HEK293T (cell line): ENCODE measurements at regions not wholly inside any gene's neighbourhood (a gene's known extent, or its start where the extent isn't known, plus 50 kb on each side); places are given as distances from the start of the nearest gene placed in this dataset.

Experiments
- CTCF ChIA-PET: fragments of 350-600 bp; formaldehyde crosslinking; extraction: SDS; loops from one replicate; lab custom pipeline; 2021; ENCODE audit warnings: antibody characterized with exemption, inconsistent platforms; lab: Yijun Ruan, JAX
- POLR2A ChIA-PET: fragments of 350-600 bp; formaldehyde crosslinking; extraction: SDS; loops from one replicate; lab custom pipeline; 2020; ENCODE audit warnings: antibody characterized with exemption, inconsistent platforms; lab: Yijun Ruan, JAX
- DNase-seq: peaks from one replicate; pipeline ENCODE4 v3.0.0; 2012; ENCODE audit warnings: mixed read lengths; ENCODE audit errors: extremely low spot score
- ARNT ChIP-seq: fragments of 450-650 bp; IDR thresholded peaks from 2 replicates; pipeline ENCODE4 v1.6.1; 2017; ENCODE audit warnings: mild to moderate bottlenecking
- BHLHE40 ChIP-seq: fragments of 450-650 bp; IDR thresholded peaks from 2 replicates; pipeline ENCODE4 v1.6.1; 2016; ENCODE audit warnings: mild to moderate bottlenecking, moderate library complexity, borderline replicate concordance
- CTBP1 ChIP-seq: fragments of 450-650 bp; IDR thresholded peaks from 2 replicates; pipeline ENCODE4 v1.6.1; 2016; ENCODE audit warnings: borderline replicate concordance
- ELF4 ChIP-seq: fragments of 450-650 bp; IDR thresholded peaks from 2 replicates; pipeline ENCODE4 v1.6.1; 2017; ENCODE audit warnings: antibody characterized with exemption
- FOXA1 ChIP-seq: fragments of 450-650 bp; IDR thresholded peaks from 2 replicates; pipeline ENCODE4 v1.6.1; 2016; ENCODE audit warnings: mild to moderate bottlenecking
- FOXK2 ChIP-seq: fragments of 450-650 bp; IDR thresholded peaks from 2 replicates; pipeline ENCODE4 v1.6.1; 2016; ENCODE audit warnings: mild to moderate bottlenecking
- FOXM1 ChIP-seq: fragments of 450-650 bp; IDR thresholded peaks from 2 replicates; pipeline ENCODE4 v1.6.1; 2017; ENCODE audit warnings: mild to moderate bottlenecking, borderline replicate concordance
- HDGF ChIP-seq: fragments of 450-650 bp; IDR thresholded peaks from 2 replicates; pipeline ENCODE4 v1.6.1; 2017; ENCODE audit warnings: antibody characterized with exemption, borderline replicate concordance
- L3MBTL2 ChIP-seq: fragments of 450-650 bp; conservative IDR thresholded peaks from 2 replicates; pipeline ENCODE4 v1.6.1; 2016; ENCODE audit warnings: mild to moderate bottlenecking
- LEF1 ChIP-seq: fragments of 450-650 bp; IDR thresholded peaks from 2 replicates; pipeline ENCODE4 v1.6.1; 2017; ENCODE audit warnings: mild to moderate bottlenecking, borderline replicate concordance
- NFRKB ChIP-seq: fragments of 450-650 bp; IDR thresholded peaks from 2 replicates; pipeline ENCODE4 v1.6.1; 2016; ENCODE audit warnings: mild to moderate bottlenecking, moderate library complexity
- SP1 ChIP-seq: fragments of 450-650 bp; IDR thresholded peaks from 2 replicates; pipeline ENCODE4 v1.6.1; 2017
- SUZ12 ChIP-seq: fragments of 450-650 bp; IDR thresholded peaks from 2 replicates; pipeline ENCODE4 v1.6.1; 2016; ENCODE audit warnings: mild to moderate bottlenecking
- TARDBP ChIP-seq: fragments of 450-650 bp; IDR thresholded peaks from 2 replicates; pipeline ENCODE4 v1.6.1; 2016
- ZNF384 ChIP-seq: fragments of 450-650 bp; IDR thresholded peaks from 2 replicates; pipeline ENCODE4 v1.6.1; 2016
- TF ChIP-seq, protein P1 (sequence below): fragments of 450-650 bp; IDR thresholded peaks from 2 replicates; pipeline ENCODE4 v1.6.1; 2016

DNA sequence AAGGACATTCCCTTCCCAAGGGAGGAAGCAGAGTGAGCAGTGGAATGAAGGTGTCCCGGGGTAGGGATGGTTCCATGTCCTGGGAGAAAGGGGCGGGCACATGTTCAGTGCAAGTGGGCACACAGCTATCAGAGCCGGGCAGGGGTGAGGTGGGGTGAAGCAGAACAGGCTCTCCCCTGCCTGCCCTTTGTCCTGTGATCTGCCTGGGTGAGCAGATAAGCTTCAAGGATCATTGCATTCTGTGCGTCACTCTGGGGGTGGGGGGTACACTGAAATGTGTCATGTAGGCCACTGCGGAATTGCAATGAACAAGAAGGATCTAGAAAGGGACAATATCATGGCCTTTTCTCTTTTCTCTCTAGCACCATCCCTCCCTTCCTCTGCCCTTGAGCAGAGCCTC is 61.7 kb upstream of the SHB start:
- DNase-seq = no peak
- no peak for TF ChIP-seq CTBP1
- TF ChIP-seq TARDBP = no peak
- no peak for TF ChIP-seq L3MBTL2
- no peak for TF ChIP-seq NFRKB
- TF ChIP-seq, protein P1, sequence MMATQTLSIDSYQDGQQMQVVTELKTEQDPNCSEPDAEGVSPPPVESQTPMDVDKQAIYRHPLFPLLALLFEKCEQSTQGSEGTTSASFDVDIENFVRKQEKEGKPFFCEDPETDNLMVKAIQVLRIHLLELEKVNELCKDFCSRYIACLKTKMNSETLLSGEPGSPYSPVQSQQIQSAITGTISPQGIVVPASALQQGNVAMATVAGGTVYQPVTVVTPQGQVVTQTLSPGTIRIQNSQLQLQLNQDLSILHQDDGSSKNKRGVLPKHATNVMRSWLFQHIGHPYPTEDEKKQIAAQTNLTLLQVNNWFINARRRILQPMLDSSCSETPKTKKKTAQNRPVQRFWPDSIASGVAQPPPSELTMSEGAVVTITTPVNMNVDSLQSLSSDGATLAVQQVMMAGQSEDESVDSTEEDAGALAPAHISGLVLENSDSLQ = no peak
- TF ChIP-seq SUZ12 = no peak
- TF ChIP-seq SP1 = no peak
- no peak for TF ChIP-seq BHLHE40
- no peak for TF ChIP-seq ZNF384
- TF ChIP-seq HDGF = no peak
- no peak for TF ChIP-seq FOXK2
- TF ChIP-seq ARNT = no peak
- ChIA-PET POLR2A (no interaction called here), CTCF (no interaction called here)

DNA sequence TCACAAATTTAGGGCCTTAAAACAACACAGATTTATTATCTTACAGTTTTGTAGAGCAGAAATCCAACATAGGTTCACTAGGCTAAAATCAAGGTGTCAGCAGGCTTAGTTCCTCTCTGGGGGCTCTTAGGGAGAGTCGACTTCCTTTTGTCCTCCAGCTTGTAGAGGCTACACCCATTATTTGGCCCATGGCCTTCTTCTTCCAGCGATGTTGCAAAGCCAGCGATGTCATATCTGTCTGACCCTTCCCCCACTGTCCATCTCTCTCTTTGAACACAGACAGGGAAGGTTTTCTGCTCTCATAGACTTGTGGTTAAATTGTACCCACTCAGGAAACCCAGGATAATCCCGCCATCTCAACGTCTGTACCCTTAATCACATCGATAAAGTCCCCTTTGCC is 60.3 kb upstream of the SHB start:
- ChIA-PET CTCF (no interaction called here), POLR2A (no interaction called here)
- DNase-seq = no peak
- no peak for TF ChIP-seq NFRKB
- TF ChIP-seq L3MBTL2 = no peak
- TF ChIP-seq, protein P1 = no peak
- TF ChIP-seq ZNF384 = no peak
- no peak for TF ChIP-seq FOXA1
- TF ChIP-seq ARNT = no peak
- TF ChIP-seq TARDBP = no peak
- TF ChIP-seq LEF1 = no peak
- TF ChIP-seq SP1 = no peak
- no peak for TF ChIP-seq FOXM1
- no peak for TF ChIP-seq ELF4
- no peak for TF ChIP-seq CTBP1
- no peak for TF ChIP-seq SUZ12
- TF ChIP-seq HDGF = no peak
- TF ChIP-seq FOXK2 = no peak
- TF ChIP-seq BHLHE40 = no peak

DNA sequence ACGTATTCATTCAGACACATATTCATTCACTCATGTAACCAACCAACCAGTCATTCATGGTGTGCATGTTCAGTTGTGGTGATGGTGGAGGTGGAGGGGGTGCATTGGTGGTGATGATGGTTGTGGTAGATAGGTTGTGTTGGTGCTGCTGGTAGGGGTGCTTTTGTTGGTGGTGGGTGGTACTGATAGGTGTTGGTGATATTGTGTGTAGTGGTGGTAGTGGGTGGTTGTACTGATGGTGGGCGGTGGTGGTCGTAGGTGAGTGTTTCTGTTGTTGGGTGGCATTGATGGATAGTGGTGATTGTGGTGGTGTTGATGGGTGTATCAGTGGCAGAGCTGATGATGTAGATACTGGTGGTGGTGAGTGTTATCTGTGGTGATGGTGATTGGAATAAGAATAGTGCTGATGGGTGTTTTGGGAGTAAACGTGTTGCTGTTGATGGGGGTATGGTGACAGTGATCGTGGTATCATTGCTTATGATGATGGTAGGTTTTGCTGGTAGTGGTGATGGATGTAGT is 59.8 kb upstream of the SHB start:
- ChIA-PET CTCF (no interaction called here), POLR2A (no interaction called here)
- no peak for DNase-seq
- TF ChIP-seq BHLHE40 (no peak), NFRKB (no peak), SP1 (no peak), FOXA1 (no peak), SUZ12 (no peak), ZNF384 (no peak), L3MBTL2 (no peak), FOXK2 (no peak), TARDBP (no peak), ELF4 (no peak), CTBP1 (no peak), FOXM1 (no peak), LEF1 (no peak), HDGF (no peak), ARNT (no peak)
- TF ChIP-seq, protein P1 = no peak

DNA sequence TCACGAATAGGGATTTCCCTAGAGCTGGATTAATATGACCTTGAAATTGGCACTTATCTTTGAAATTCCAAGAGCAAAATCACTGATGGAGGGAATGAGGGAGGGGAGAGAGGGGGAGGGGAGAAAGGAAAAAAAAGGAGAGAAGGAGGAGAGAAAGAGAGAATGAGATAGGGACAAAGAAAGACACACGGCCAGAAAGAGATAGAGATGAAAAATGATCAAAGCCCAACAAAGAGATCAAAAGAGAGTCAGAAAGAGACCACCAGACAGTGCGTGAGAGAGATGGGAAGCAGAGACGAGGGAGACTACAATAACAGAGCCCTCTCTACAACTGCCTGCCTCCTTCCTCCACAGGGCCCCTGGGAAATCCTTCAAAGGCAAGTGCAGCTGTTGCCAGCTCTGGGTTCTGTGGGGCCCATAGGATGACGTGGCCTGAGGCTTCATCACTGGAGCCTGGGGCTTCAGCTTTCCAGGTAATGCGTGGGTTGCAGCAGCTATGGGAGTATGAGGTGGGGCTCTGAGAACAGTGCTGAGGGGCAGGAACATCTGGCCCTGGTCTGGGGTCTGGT is 58.3 kb upstream of the SHB start:
- ChIA-PET POLR2A (no interaction called here), CTCF (interaction anchor here (1.0 kb wide), 1 partner anchor 222 kb away, joined by 3 read pairs; no protein-coding TSS in a partner anchor)
- no peak for DNase-seq
- TF ChIP-seq FOXM1 (no peak), ELF4 (no peak), LEF1 (no peak), NFRKB (no peak), L3MBTL2 (no peak), TARDBP (no peak), ZNF384 (no peak), FOXA1 (no peak), BHLHE40 (no peak), ARNT (no peak), SUZ12 (no peak), HDGF (no peak)
- TF ChIP-seq, protein P1 = no peak

DNA sequence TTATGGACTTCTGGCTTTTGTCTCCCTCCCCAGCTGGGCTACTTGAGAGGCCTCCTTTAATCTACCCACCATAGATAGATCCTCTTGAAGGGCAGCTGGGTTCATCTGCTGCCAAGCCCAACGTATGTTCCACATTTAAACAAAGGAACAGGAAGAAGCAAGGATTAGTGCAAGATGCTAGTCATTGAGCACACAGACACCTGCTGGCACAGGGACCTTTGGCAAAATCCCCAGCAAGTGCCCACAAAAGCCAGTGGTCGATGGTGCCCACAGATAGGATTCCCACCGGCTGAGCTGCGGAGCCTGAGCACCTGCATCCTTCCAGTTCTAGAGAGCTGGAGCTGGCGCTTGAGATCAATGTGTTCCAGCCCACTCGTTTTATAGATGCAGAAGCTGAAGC is 57.7 kb upstream of the SHB start:
- ChIA-PET CTCF (no interaction called here), POLR2A (no interaction called here)
- TF ChIP-seq, protein P1 = no peak
- no peak for TF ChIP-seq ARNT
- TF ChIP-seq ZNF384 = no peak
- TF ChIP-seq TARDBP = no peak
- TF ChIP-seq SP1 = no peak
- TF ChIP-seq FOXM1 = no peak
- TF ChIP-seq L3MBTL2 = no peak
- no peak for TF ChIP-seq CTBP1
- no peak for TF ChIP-seq LEF1
- no peak for TF ChIP-seq BHLHE40
- no peak for TF ChIP-seq HDGF
- no peak for TF ChIP-seq FOXK2
- no peak for TF ChIP-seq ELF4
- TF ChIP-seq FOXA1 = no peak
- TF ChIP-seq SUZ12 = no peak
- no peak for TF ChIP-seq NFRKB
- no peak for DNase-seq
